Mammary epithelial cell (primary cell): ENCODE measurements at regions not wholly inside any gene's neighbourhood (a gene's known extent, or its start where the extent isn't known, plus 50 kb on each side); places are given as distances from the start of the nearest gene placed in this dataset.

Experiments
- EZH2 ChIP-seq: IDR thresholded peaks from 2 replicates; pipeline ENCODE4 v1.6.1; 2012; ENCODE audit warnings: low read length, inconsistent platforms, borderline replicate concordance
- TF ChIP-seq, protein P1 (sequence below), 2 donors: IDR thresholded peaks in 1 of 2; conservative IDR thresholded peaks in 1 of 2; 2 replicates each; pipeline ENCODE4 v1.5.1; 2011 to 2012; ENCODE audit warnings: inconsistent platforms in 2 of 2, low read length in 2 of 2, mild to moderate bottlenecking in 2 of 2, control low read depth in 1 of 2, low read depth in 1 of 2; ENCODE audit not compliant: insufficient read depth in 1 of 2; ENCODE audit errors: extremely low read depth in 1 of 2

GRCh38 chr6:163944897-163945296 is 530.4 kb downstream of the QKI start:
- TF ChIP-seq, protein P1, sequence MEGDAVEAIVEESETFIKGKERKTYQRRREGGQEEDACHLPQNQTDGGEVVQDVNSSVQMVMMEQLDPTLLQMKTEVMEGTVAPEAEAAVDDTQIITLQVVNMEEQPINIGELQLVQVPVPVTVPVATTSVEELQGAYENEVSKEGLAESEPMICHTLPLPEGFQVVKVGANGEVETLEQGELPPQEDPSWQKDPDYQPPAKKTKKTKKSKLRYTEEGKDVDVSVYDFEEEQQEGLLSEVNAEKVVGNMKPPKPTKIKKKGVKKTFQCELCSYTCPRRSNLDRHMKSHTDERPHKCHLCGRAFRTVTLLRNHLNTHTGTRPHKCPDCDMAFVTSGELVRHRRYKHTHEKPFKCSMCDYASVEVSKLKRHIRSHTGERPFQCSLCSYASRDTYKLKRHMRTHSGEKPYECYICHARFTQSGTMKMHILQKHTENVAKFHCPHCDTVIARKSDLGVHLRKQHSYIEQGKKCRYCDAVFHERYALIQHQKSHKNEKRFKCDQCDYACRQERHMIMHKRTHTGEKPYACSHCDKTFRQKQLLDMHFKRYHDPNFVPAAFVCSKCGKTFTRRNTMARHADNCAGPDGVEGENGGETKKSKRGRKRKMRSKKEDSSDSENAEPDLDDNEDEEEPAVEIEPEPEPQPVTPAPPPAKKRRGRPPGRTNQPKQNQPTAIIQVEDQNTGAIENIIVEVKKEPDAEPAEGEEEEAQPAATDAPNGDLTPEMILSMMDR (conservative IDR thresholded peaks at IDR 0.05 in 1 of 2, IDR thresholded peaks at IDR 0.05 in 1 of 2; ENCODE audit: extremely low read depth in 1 of 2, insufficient read depth in 1 of 2, low read depth in 1 of 2, low read length in 2 of 2): no peak
- TF ChIP-seq EZH2: no peak
